Calu3 (cell line): ENCODE measurements at regions not wholly inside any gene's neighbourhood (a gene's known extent, or its start where the extent isn't known, plus 50 kb on each side); places are given as distances from the start of the nearest gene placed in this dataset.

ENCODE experiments used
- BruUV-seq: library from RNA; stranded (reverse); fragments of 400-500 nt; replicated peaks from 2 replicates; lab custom pipeline; 2021; lab: Mats Ljungman, UMichigan
- CTCF ChIA-PET: fragments of 300-600 bp; sonication (Branson Sonifier 250); formaldehyde crosslinking; loops from one replicate; lab custom pipeline; 2022; ENCODE audit warnings: antibody characterized with exemption; lab: Charles Lee
- DNase-seq: peaks from one replicate; pipeline ENCODE4 v3.0.0; 2022
- H3K27ac Mint-ChIP-seq: one replicate; pipeline ENCODE4 v1.8.0; 2022; ENCODE audit warnings: mixed read lengths; ENCODE audit not compliant: unreplicated experiment
- H3K27me3 Mint-ChIP-seq: one replicate; pipeline ENCODE4 v1.8.0; 2022; ENCODE audit warnings: mixed read lengths; ENCODE audit not compliant: unreplicated experiment
- H3K36me3 Mint-ChIP-seq: one replicate; pipeline ENCODE4 v1.8.0; 2022; ENCODE audit warnings: mild to moderate bottlenecking, moderate library complexity, mixed read lengths; ENCODE audit not compliant: insufficient read depth, unreplicated experiment
- H3K4me1 Mint-ChIP-seq: one replicate; pipeline ENCODE4 v1.8.0; 2022; ENCODE audit warnings: mild to moderate bottlenecking, low read depth, mixed read lengths; ENCODE audit not compliant: unreplicated experiment
- H3K4me3 Mint-ChIP-seq: one replicate; pipeline ENCODE4 v1.8.0; 2022; ENCODE audit warnings: mild to moderate bottlenecking, low read depth, moderate library complexity, mixed read lengths; ENCODE audit not compliant: unreplicated experiment
- H3K9me3 Mint-ChIP-seq: one replicate; pipeline ENCODE4 v1.8.0; 2022; ENCODE audit warnings: low read depth, mixed read lengths; ENCODE audit not compliant: unreplicated experiment
- CTCF ChIP-seq: fragments of 200-600 bp; IDR thresholded peaks from one replicate; pipeline ENCODE4 v1.8.0; 2022; ENCODE audit warnings: antibody characterized with exemption; ENCODE audit not compliant: unreplicated experiment
- intact Hi-C: fragments of 100-400 bp; cut with micrococcal nuclease; formaldehyde crosslinking; loops from one replicate; pipeline ENCODE4 v1.10.0; 2022; ENCODE audit not compliant: unreplicated experiment

GRCh38 chr6:139985236-139985815, 610.9 kb upstream of the CITED2 start:
- peaks cover 41% of the 10 kb centered on the region for H3K4me1 Mint-ChIP-seq
- intact Hi-C loops: no loop called here
- no peak overlapping the region for H3K4me3 Mint-ChIP-seq
- CTCF ChIA-PET: no interaction called here
- DNase-seq: no peak
- no peak for TF ChIP-seq CTCF
- no TSS peak for BruUV-seq
- no peak overlapping the region for H3K27ac Mint-ChIP-seq
- no peaks in the 10 kb centered on the region for H3K27me3 Mint-ChIP-seq
- H3K36me3 Mint-ChIP-seq: no peaks in the 10 kb centered on the region
- no peaks in the 10 kb centered on the region for H3K9me3 Mint-ChIP-seq

GRCh38 chr6:139984317-139984716, 609.9 kb upstream of the CITED2 start:
- Mint-ChIP-seq H3K9me3 (no peaks in the 10 kb centered on the region), H3K27me3 (no peaks in the 10 kb centered on the region), H3K36me3 (no peaks in the 10 kb centered on the region), H3K4me3 (no peak overlapping the region), H3K4me1 (peaks cover 52% of the 10 kb centered on the region), H3K27ac (peak overlapping the region; percentile 30)
- DNase-seq: no peak
- no peak for TF ChIP-seq CTCF
- intact Hi-C loops: loop anchor here (5.0 kb wide), 2 partner anchors 102 to 612 kb away; partner anchors contain the start of gene CITED2
- CTCF ChIA-PET: no interaction called here
- BruUV-seq: no TSS peak

GRCh38 chr6:139983555-139984276, 609.3 kb upstream of the CITED2 start:
- Mint-ChIP-seq H3K9me3 (no peaks in the 10 kb centered on the region), H3K4me1 (peaks cover 55% of the 10 kb centered on the region), H3K4me3 (no peak overlapping the region), H3K36me3 (no peaks in the 10 kb centered on the region), H3K27ac (peak overlapping the region; percentile 30), H3K27me3 (no peaks in the 10 kb centered on the region)
- CTCF ChIA-PET: no interaction called here
- DNase-seq: no peak
- no TSS peak for BruUV-seq
- TF ChIP-seq CTCF: no peak
- intact Hi-C loops: loop anchor here (5.0 kb wide), 2 partner anchors 101 to 611 kb away; partner anchors contain the start of gene CITED2

- Mint-ChIP-seq H3K36me3 (peaks cover 4% of the 10 kb centered on the region), H3K9me3 (no peaks in the 10 kb centered on the region), H3K27me3 (no peaks in the 10 kb centered on the region), H3K4me1 (peaks cover 59% of the 10 kb centered on the region), H3K27ac (no peak overlapping the region), H3K4me3 (no peak overlapping the region)
- no peak for DNase-seq
- no peak for TF ChIP-seq CTCF
- CTCF ChIA-PET: no interaction called here
- BruUV-seq: no TSS peak
- intact Hi-C loops: loop anchor here (5.0 kb wide), 2 partner anchors 100 to 610 kb away; partner anchors contain the start of gene CITED2
Observed at GRCh38 chr6:139982652-139983295, 608.3 kb upstream of the CITED2 start.
